ENCODE measurements at regions not wholly inside any gene's neighbourhood (a gene's known extent, or its start where the extent isn't known, plus 50 kb on each side); places are given as distances from the start of the nearest gene placed in this dataset.

GRCh38 chr2:185127412-185127811 is 529.1 kb downstream of the ZNF804A start:
- H3K4me3 ChIP-seq (ENCODE audit: low read depth, low read length), result no peak overlapping the region
- no peak for DNase-seq (ENCODE audit: low read depth)
- no peak for TF ChIP-seq CTCF (IDR thresholded peaks at IDR 0.05; ENCODE audit: insufficient read depth, low read depth, low read length)

GRCh38 chr2:185128346-185128745 is 530.0 kb downstream of the ZNF804A start:
- TF ChIP-seq CTCF (IDR thresholded peaks at IDR 0.05; ENCODE audit: insufficient read depth, low read depth, low read length), result no peak
- H3K4me3 ChIP-seq (ENCODE audit: low read depth, low read length), result no peak overlapping the region
- no peak for DNase-seq (ENCODE audit: low read depth)

GRCh38 chr2:185128996-185129395 is 530.7 kb downstream of the ZNF804A start:
- DNase-seq (ENCODE audit: low read depth), result no peak
- no peak overlapping the region for H3K4me3 ChIP-seq (ENCODE audit: low read depth, low read length)
- no peak for TF ChIP-seq CTCF (IDR thresholded peaks at IDR 0.05; ENCODE audit: insufficient read depth, low read depth, low read length)

- DNase-seq (ENCODE audit: low read depth), result no peak
- no peak for TF ChIP-seq CTCF (IDR thresholded peaks at IDR 0.05; ENCODE audit: insufficient read depth, low read depth, low read length)
- H3K4me3 ChIP-seq (ENCODE audit: low read depth, low read length), result no peak overlapping the region
Measured at GRCh38 chr2:185130685-185131084, 532.4 kb downstream of the ZNF804A start.

- no peak for DNase-seq (ENCODE audit: low read depth)
- TF ChIP-seq CTCF (IDR thresholded peaks at IDR 0.05; ENCODE audit: insufficient read depth, low read depth, low read length), result no peak
Measured at GRCh38 chr2:185132501-185133041, 534.2 kb downstream of the ZNF804A start.

GRCh38 chr2:185137700-185138099 is 539.4 kb downstream of the ZNF804A start:
- TF ChIP-seq CTCF (IDR thresholded peaks at IDR 0.05; ENCODE audit: insufficient read depth, low read depth, low read length), result no peak
- H3K4me3 ChIP-seq (ENCODE audit: low read depth, low read length), result no peak overlapping the region
- DNase-seq (ENCODE audit: low read depth), result no peak

More at GRCh38 chr2:185132501-185133041, 534.2 kb downstream of the ZNF804A start:
- no peak overlapping the region for H3K4me3 ChIP-seq (ENCODE audit: low read depth, low read length)

- TF ChIP-seq CTCF (IDR thresholded peaks at IDR 0.05; ENCODE audit: insufficient read depth, low read depth, low read length), result no peak
- DNase-seq (ENCODE audit: low read depth), result no peak
- H3K4me3 ChIP-seq (ENCODE audit: low read depth, low read length), result no peak overlapping the region
Measured at GRCh38 chr2:185142677-185143076, 544.3 kb downstream of the ZNF804A start.

All from fibroblast of villous mesenchyme (primary cell).